WTC11 (cell line): ENCODE measurements at regions not wholly inside any gene's neighbourhood (a gene's known extent, or its start where the extent isn't known, plus 50 kb on each side); places are given as distances from the start of the nearest gene placed in this dataset.

Experiments
- ATF6 ChIP-seq: sonication (generic); formaldehyde crosslinking; IDR thresholded peaks from 2 replicates; pipeline ENCODE4 v1.8.1; 2023; ENCODE audit warnings: mild to moderate bottlenecking, missing genetic modification reagents
- CBFB ChIP-seq: sonication (generic); formaldehyde crosslinking; IDR thresholded peaks from 2 replicates; pipeline ENCODE4 v1.8.1; 2022; ENCODE audit warnings: mild to moderate bottlenecking, low read depth, missing genetic modification reagents
- CTCF ChIP-seq: fragments of 200-600 bp; IDR thresholded peaks from 2 replicates; pipeline ENCODE4 v1.8.0; 2022; ENCODE audit warnings: antibody characterized with exemption
- JAZF1 ChIP-seq: fragments of 250-450 bp; sonication (Bioruptor Pico); IDR thresholded peaks from 2 replicates; pipeline ENCODE4 v1.9.0; 2021; ENCODE audit warnings: moderate library complexity, mild to moderate bottlenecking, inconsistent platforms
- MAX ChIP-seq: sonication (generic); formaldehyde crosslinking; IDR thresholded peaks from 2 replicates; pipeline ENCODE4 v1.8.0; 2022; ENCODE audit warnings: mild to moderate bottlenecking, missing genetic modification reagents
- NFE2L1 ChIP-seq: sonication (generic); formaldehyde crosslinking; IDR thresholded peaks from 2 replicates; pipeline ENCODE4 v1.8.1; 2023; ENCODE audit warnings: missing genetic modification reagents
- NFYB ChIP-seq: sonication (generic); formaldehyde crosslinking; conservative IDR thresholded peaks from 2 replicates; pipeline ENCODE4 v1.8.0; 2022; ENCODE audit warnings: low read depth, missing genetic modification reagents
- NR1H2 ChIP-seq: sonication (generic); formaldehyde crosslinking; IDR thresholded peaks from 2 replicates; pipeline ENCODE4 v1.9.0; 2021; ENCODE audit warnings: mild to moderate bottlenecking, moderate library complexity, missing genetic modification reagents
- NR2C2 ChIP-seq: sonication (generic); formaldehyde crosslinking; IDR thresholded peaks from 2 replicates; pipeline ENCODE4 v1.8.0; 2022; ENCODE audit warnings: mild to moderate bottlenecking, missing genetic modification reagents
- TCF7 ChIP-seq: sonication (generic); formaldehyde crosslinking; IDR thresholded peaks from 2 replicates; pipeline ENCODE4 v1.8.0; 2022; ENCODE audit warnings: mild to moderate bottlenecking, low read depth, missing genetic modification reagents, moderate library complexity
- ZNF263 ChIP-seq: sonication (generic); formaldehyde crosslinking; IDR thresholded peaks from 2 replicates; pipeline ENCODE4 v1.8.1; 2022; ENCODE audit warnings: low read depth, mild to moderate bottlenecking, moderate library complexity, missing genetic modification reagents
- TF ChIP-seq, protein P1 (sequence below): sonication (generic); formaldehyde crosslinking; IDR thresholded peaks from 2 replicates; pipeline ENCODE4 v1.8.1; 2023; ENCODE audit warnings: mild to moderate bottlenecking, missing genetic modification reagents, borderline replicate concordance
- TF ChIP-seq, protein P2 (sequence below): sonication (generic); formaldehyde crosslinking; IDR thresholded peaks from 2 replicates; pipeline ENCODE4 v1.8.1; 2022; ENCODE audit warnings: missing genetic modification reagents, borderline replicate concordance
- TF ChIP-seq, protein P3 (sequence below): sonication (generic); formaldehyde crosslinking; IDR thresholded peaks from 2 replicates; pipeline ENCODE4 v1.8.1; 2023; ENCODE audit warnings: mild to moderate bottlenecking, moderate library complexity, missing genetic modification reagents

DNA sequence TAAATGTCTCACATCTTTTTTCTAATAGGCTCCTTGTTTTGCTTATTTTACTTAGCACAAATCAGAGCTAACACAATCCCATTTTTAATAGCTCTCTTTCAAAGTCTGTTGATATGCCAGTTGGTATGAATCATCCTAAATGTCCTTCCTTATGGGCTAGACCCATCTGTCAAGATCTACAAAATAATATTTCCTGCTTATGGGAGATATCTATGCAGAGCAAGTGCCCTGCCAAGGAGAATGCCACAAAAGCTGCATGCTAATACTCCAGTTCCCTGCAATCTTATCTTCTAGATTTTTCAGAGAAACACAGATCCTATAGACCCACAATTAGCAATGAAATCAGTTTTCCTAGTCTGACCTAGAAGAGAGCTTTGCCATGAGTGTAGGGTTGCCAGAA is 230.8 kb upstream of the NPVF start:
- TF ChIP-seq ZNF263 (CRISPR knock-in tag) (no peak), CTCF (no peak), JAZF1 (CRISPR knock-in tag) (no peak), CBFB (CRISPR knock-in tag) (no peak), NFYB (CRISPR knock-in tag) (no peak), ATF6 (CRISPR knock-in tag) (no peak), MAX (CRISPR knock-in tag) (no peak), NR2C2 (CRISPR knock-in tag) (no peak), NFE2L1 (CRISPR knock-in tag) (no peak), NR1H2 (no peak), TCF7 (CRISPR knock-in tag) (no peak)
- TF ChIP-seq, protein P1, sequence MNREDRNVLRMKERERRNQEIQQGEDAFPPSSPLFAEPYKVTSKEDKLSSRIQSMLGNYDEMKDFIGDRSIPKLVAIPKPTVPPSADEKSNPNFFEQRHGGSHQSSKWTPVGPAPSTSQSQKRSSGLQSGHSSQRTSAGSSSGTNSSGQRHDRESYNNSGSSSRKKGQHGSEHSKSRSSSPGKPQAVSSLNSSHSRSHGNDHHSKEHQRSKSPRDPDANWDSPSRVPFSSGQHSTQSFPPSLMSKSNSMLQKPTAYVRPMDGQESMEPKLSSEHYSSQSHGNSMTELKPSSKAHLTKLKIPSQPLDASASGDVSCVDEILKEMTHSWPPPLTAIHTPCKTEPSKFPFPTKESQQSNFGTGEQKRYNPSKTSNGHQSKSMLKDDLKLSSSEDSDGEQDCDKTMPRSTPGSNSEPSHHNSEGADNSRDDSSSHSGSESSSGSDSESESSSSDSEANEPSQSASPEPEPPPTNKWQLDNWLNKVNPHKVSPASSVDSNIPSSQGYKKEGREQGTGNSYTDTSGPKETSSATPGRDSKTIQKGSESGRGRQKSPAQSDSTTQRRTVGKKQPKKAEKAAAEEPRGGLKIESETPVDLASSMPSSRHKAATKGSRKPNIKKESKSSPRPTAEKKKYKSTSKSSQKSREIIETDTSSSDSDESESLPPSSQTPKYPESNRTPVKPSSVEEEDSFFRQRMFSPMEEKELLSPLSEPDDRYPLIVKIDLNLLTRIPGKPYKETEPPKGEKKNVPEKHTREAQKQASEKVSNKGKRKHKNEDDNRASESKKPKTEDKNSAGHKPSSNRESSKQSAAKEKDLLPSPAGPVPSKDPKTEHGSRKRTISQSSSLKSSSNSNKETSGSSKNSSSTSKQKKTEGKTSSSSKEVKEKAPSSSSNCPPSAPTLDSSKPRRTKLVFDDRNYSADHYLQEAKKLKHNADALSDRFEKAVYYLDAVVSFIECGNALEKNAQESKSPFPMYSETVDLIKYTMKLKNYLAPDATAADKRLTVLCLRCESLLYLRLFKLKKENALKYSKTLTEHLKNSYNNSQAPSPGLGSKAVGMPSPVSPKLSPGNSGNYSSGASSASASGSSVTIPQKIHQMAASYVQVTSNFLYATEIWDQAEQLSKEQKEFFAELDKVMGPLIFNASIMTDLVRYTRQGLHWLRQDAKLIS (CRISPR knock-in tag), result no peak
- TF ChIP-seq, protein P2, sequence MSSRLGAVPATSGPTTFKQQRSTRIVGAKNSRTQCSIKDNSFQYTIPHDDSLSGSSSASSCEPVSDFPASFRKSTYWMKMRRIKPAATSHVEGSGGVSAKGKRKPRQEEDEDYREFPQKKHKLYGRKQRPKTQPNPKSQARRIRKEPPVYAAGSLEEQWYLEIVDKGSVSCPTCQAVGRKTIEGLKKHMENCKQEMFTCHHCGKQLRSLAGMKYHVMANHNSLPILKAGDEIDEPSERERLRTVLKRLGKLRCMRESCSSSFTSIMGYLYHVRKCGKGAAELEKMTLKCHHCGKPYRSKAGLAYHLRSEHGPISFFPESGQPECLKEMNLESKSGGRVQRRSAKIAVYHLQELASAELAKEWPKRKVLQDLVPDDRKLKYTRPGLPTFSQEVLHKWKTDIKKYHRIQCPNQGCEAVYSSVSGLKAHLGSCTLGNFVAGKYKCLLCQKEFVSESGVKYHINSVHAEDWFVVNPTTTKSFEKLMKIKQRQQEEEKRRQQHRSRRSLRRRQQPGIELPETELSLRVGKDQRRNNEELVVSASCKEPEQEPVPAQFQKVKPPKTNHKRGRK (CRISPR knock-in tag), result no peak
- TF ChIP-seq, protein P3, sequence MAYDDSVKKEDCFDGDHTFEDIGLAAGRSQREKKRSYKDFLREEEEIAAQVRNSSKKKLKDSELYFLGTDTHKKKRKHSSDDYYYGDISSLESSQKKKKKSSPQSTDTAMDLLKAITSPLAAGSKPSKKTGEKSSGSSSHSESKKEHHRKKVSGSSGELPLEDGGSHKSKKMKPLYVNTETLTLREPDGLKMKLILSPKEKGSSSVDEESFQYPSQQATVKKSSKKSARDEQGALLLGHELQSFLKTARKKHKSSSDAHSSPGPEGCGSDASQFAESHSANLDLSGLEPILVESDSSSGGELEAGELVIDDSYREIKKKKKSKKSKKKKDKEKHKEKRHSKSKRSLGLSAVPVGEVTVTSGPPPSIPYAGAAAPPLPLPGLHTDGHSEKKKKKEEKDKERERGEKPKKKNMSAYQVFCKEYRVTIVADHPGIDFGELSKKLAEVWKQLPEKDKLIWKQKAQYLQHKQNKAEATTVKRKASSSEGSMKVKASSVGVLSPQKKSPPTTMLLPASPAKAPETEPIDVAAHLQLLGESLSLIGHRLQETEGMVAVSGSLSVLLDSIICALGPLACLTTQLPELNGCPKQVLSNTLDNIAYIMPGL (CRISPR knock-in tag), result no peak
